HG03280 (cell line): ENCODE measurements at regions not wholly inside any gene's neighbourhood (a gene's known extent, or its start where the extent isn't known, plus 50 kb on each side); places are given as distances from the start of the nearest gene placed in this dataset.
"Not testable (repeated sequence)": the region's sequence is repeated elsewhere in the genome, so short reads cannot be mapped to it uniquely, and the experiment has no call there.

ENCODE experiments used
- ATAC-seq: cut with Tn5 transposase; IDR thresholded peaks from one replicate; pipeline ENCODE4 v1.9.1; 2021; ENCODE audit warnings: mild to moderate bottlenecking, moderate library complexity; ENCODE audit not compliant: unreplicated experiment

- no peak for ATAC-seq
Observed at GRCh38 chr1:4164965-4165364, 264.9 kb upstream of the C1orf174 start.

GRCh38 chr1:4165686-4166300, 265.7 kb upstream of the C1orf174 start:
- ATAC-seq = no peak

GRCh38 chr1:4166713-4167112, 266.6 kb upstream of the C1orf174 start:
- ATAC-seq = no peak

GRCh38 chr1:4169991-4170390, 269.9 kb upstream of the C1orf174 start:
- no peak for ATAC-seq

GRCh38 chr1:4170548-4171340, 270.7 kb upstream of the C1orf174 start:
- no peak for ATAC-seq

GRCh38 chr1:4171480-4172450, 271.7 kb upstream of the C1orf174 start:
- no peak for ATAC-seq

- ATAC-seq = no peak
Observed at GRCh38 chr1:4172644-4173599, 272.9 kb upstream of the C1orf174 start.

GRCh38 chr1:4173731-4174130, 273.7 kb upstream of the C1orf174 start:
- no peak for ATAC-seq

- ATAC-seq = no peak
Observed at GRCh38 chr1:4174291-4175200, 274.5 kb upstream of the C1orf174 start.

GRCh38 chr1:4175566-4176405, 275.7 kb upstream of the C1orf174 start:
- ATAC-seq = no peak

GRCh38 chr1:4176841-4177240, 276.8 kb upstream of the C1orf174 start:
- ATAC-seq = no peak

GRCh38 chr1:4177425-4178150, 277.5 kb upstream of the C1orf174 start:
- no peak for ATAC-seq

- ATAC-seq = no peak
Observed at GRCh38 chr1:4178501-4179113, 278.5 kb upstream of the C1orf174 start.

- no peak for ATAC-seq
Observed at GRCh38 chr1:4179914-4180735, 280.1 kb upstream of the C1orf174 start.

GRCh38 chr1:4186486-4186885, 286.4 kb upstream of the C1orf174 start:
- not testable (repeated sequence) for ATAC-seq

GRCh38 chr1:4203501-4203900, 303.4 kb upstream of the C1orf174 start:
- no peak for ATAC-seq
